Muscle of back (tissue), 3 donors: ENCODE measurements at regions not wholly inside any gene's neighbourhood (a gene's known extent, or its start where the extent isn't known, plus 50 kb on each side); places are given as distances from the start of the nearest gene placed in this dataset.
"Not testable (repeated sequence)": the region's sequence is repeated elsewhere in the genome, so short reads cannot be mapped to it uniquely, and the experiment has no call there.

ENCODE experiments used
- DNase-seq, 3 donors: peaks; one replicate each; pipeline versions ENCODE4 v3.0.0 to v3.0.0-alpha.2; 2013

DNA sequence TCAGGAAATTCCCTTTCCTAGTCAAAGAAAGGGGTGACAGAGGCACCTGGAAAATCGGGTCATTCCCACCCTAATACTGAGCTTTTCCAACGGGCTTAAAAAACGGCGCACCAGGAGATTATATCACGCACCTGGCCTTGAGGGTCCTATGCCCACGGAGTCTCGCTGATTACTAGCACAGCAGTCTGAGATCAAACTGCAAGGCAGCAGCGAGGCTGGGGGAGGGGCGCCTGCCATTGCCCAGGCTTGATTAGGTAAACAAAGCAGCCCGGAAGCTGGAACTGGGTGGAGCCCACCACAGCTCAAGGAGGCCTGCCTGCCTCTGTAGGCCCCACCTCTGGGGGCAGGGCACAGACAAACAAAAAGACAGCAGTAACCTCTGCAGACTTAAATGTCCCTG, 107.5 kb upstream of the VWC2 start:
- not testable (repeated sequence) for DNase-seq

- DNase-seq = no peak
Measured at GRCh38 chr7:49666764-49667163, 106.7 kb upstream of the VWC2 start.

- no peak for DNase-seq
Measured at GRCh38 chr7:49669285-49669684, 104.2 kb upstream of the VWC2 start.

- no peak for DNase-seq
Measured at GRCh38 chr7:49669692-49670260, 103.7 kb upstream of the VWC2 start.

GRCh38 chr7:49670991-49671390, 102.4 kb upstream of the VWC2 start:
- DNase-seq = no peak

GRCh38 chr7:49692516-49692915, 80.9 kb upstream of the VWC2 start:
- no peak for DNase-seq

DNA sequence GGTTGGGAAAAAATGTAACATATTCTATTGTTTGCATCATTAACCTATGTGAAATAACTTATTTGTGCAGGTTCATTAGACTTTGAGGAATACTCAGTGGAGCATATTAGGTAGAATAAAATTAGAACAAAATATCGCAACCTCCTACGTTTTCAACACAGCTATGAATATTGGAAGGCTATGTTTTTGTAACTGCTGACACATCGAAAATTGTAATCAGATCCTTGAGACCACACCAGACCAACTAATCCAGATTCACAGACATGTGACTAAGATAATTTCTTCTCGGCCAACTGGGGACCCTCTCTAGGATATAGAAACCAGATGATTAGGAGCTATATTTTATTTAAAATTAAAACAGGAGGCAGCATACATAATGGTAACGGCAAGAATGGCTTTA, 77.5 kb upstream of the VWC2 start:
- DNase-seq = no peak

GRCh38 chr7:49700841-49701240, 72.6 kb upstream of the VWC2 start:
- DNase-seq = no peak

GRCh38 chr7:49702099-49702498, 71.3 kb upstream of the VWC2 start:
- DNase-seq = peak in 1 of 3 donors; percentile 2

DNA sequence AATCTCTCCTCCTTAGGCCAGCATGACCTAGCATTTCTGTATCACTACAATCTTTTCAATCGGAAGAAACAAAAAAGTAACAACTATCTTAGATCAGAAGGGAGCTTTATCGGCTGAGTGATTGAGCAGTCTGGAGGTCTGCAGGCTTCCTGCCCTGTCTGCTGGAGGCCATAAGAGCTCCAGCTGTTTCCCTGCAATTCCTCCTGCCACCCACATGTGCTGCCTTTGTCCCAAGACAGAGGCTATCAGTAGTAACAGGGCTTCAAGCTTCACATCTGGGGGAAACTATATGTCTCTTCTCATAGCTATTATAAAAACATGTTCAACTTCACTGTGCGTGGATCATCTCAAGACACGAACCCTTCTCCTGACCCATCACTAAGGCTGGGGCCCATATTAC, 70.1 kb upstream of the VWC2 start:
- DNase-seq = no peak

DNA sequence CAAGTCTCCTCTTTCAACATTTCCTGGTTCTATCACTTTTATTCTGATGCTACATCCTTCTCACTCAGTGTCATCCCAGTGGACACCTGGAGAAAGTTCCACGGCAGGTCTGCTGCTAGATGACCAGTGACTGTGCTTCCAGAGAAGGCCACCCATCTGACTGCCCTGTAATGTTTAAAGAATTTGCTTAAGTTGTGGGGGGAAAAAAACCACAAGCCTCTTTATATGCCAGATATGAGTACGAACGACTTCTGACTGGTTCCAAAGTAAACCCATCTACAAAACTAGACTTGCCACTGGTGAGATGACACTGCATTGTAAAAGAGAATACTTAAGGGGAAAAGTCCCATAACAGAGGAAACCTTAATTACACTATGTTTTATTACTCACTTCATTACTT, 69.6 kb upstream of the VWC2 start:
- DNase-seq = no peak

GRCh38 chr7:49706106-49706505, 67.3 kb upstream of the VWC2 start:
- DNase-seq = no peak

DNA sequence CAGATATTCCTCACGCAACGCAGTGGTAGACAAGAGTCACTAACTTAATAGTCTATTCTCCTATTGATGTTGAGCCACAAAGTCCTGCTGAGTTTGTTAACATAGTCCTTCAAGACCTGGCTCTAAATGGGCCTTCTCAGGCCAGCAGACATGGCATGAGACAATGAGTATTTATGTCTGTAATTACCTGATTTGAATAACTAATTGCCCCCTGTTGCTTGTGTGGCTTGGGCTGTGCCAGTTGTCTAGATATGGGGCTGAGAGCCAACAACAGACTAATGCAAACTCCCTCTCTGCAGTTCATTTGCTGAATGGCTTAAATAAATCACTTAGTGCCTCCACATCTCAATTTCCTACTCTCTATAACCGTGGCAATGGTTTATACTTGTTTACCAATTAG, 65.5 kb upstream of the VWC2 start:
- DNase-seq = no peak

- DNase-seq = no peak
Measured at GRCh38 chr7:49708590-49708989, 64.8 kb upstream of the VWC2 start.

DNA sequence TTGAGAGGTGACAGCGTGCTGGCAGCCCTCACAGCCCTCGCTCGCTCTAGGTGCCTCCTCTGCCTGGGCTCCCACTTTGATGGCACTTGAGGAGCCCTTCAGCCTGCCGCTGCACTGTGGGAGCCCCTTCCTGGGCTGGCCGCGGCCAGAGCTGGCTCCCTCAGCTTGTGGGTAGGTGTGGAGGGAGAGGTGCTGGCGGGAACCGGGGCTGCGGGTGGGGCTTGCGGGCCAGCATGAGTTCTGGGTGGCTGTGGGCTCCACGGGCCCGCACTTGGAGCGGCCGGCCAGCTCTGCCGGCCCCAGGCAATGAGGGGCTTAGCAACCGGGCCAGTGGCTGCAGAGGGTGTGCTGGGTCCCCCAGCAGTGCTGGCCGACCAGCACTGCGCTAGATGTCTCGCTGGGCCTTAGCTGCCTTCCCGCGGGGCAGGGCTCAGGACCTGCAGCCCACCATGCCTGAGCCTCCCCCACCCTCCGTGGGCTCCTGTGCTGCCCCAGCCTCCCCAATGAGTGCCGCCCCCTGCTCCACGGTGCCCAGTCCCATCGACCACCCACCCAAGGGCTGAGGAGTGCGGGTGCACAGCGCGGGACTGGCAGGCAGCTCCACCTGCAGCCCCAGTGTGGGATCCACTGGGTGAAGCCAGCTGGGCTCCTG, 62.2 kb upstream of the VWC2 start:
- not testable (repeated sequence) for DNase-seq

- no peak for DNase-seq
Measured at GRCh38 chr7:49714182-49714581, 59.3 kb upstream of the VWC2 start.

- DNase-seq = no peak
Measured at GRCh38 chr7:49715486-49715885, 58.0 kb upstream of the VWC2 start.

DNA sequence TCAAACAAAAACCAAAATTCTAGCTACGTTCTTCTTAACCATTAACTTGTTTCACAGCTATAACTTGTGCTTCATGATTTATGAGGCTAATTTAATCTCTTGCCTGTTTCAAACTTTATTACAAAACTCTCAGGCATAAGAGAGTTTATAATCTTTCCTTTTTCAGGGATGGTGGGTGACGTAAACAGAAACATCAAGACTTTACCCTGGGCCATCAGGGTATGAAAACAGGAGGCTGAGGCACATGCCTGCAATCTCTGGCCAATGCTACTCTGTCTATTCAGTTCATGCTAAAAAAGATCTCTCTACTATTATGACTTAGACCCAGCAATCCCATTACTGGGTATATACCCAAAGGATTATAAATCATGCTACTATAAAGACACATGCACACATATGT, 55.9 kb upstream of the VWC2 start:
- DNase-seq = no peak

GRCh38 chr7:49718760-49719159, 54.7 kb upstream of the VWC2 start:
- no peak for DNase-seq

- no peak for DNase-seq
Measured at GRCh38 chr7:49721441-49721840, 52.0 kb upstream of the VWC2 start.
